H9 (cell line): ENCODE measurements at regions not wholly inside any gene's neighbourhood (a gene's known extent, or its start where the extent isn't known, plus 50 kb on each side); places are given as distances from the start of the nearest gene placed in this dataset.

ENCODE experiments used
- DNase-seq: peaks from one replicate; pipeline ENCODE4 v3.0.0-alpha.2; 2017
- H2AFZ ChIP-seq: one replicate; pipeline ENCODE4 v1.6.1; 2013; ENCODE audit warnings: mild to moderate bottlenecking, low read length, control low read depth, moderate library complexity
- H2AK5ac ChIP-seq: 2 replicates; pipeline ENCODE4 v1.6.1; 2013; ENCODE audit warnings: low read length, control low read depth, mixed read lengths; ENCODE audit not compliant: insufficient read length
- H2BK120ac ChIP-seq: one replicate; pipeline ENCODE4 v1.6.1; 2013; ENCODE audit warnings: low read depth, mild to moderate bottlenecking, low read length, control low read depth, inconsistent platforms; ENCODE audit not compliant: poor library complexity, severe bottlenecking
- H2BK12ac ChIP-seq: 2 replicates; pipeline ENCODE4 v1.6.1; 2013; ENCODE audit warnings: low read length, control low read depth, mixed read lengths, low read depth; ENCODE audit not compliant: insufficient read length
- H2BK15ac ChIP-seq: 2 replicates; pipeline ENCODE4 v1.6.1; 2013; ENCODE audit warnings: low read depth, low read length, control low read depth
- H2BK20ac ChIP-seq: one replicate; pipeline ENCODE4 v1.6.1; 2013; ENCODE audit warnings: low read depth, mild to moderate bottlenecking, low read length, control low read depth, inconsistent platforms; ENCODE audit not compliant: poor library complexity, severe bottlenecking
- H2BK5ac ChIP-seq: 2 replicates; pipeline ENCODE4 v1.6.1; 2013; ENCODE audit warnings: low read length, control low read depth, mixed read lengths; ENCODE audit not compliant: insufficient read length
- H3K14ac ChIP-seq: 2 replicates; pipeline ENCODE4 v1.6.1; 2013; ENCODE audit warnings: low read length, control low read depth; ENCODE audit not compliant: insufficient read depth
- H3K18ac ChIP-seq: 2 replicates; pipeline ENCODE4 v1.6.1; 2013; ENCODE audit warnings: low read depth, mild to moderate bottlenecking, mixed read lengths, low read length, control low read depth; ENCODE audit not compliant: insufficient read length
- H3K23ac ChIP-seq: 2 replicates; pipeline ENCODE4 v1.6.1; 2013; ENCODE audit warnings: low read length, control low read depth, mixed read lengths, low read depth; ENCODE audit not compliant: insufficient read length
- H3K23me2 ChIP-seq: 2 replicates; pipeline ENCODE4 v1.6.1; 2013; ENCODE audit warnings: low read depth, mild to moderate bottlenecking, mixed read lengths, low read length, control low read depth; ENCODE audit not compliant: insufficient read length, poor library complexity, severe bottlenecking
- H3K27ac ChIP-seq: 2 replicates; pipeline ENCODE4 v1.5.1; 2013; ENCODE audit warnings: low read length, control low read depth, mixed read lengths, low read depth; ENCODE audit not compliant: insufficient read length
- H3K27me3 ChIP-seq: 2 replicates; pipeline ENCODE4 v1.6.1; 2013; ENCODE audit warnings: low read length, control low read depth, inconsistent platforms; ENCODE audit not compliant: insufficient read depth
- H3K4ac ChIP-seq: 2 replicates; pipeline ENCODE4 v1.6.1; 2013; ENCODE audit warnings: low read depth, mild to moderate bottlenecking, control low read depth, inconsistent platforms, low read length, moderate library complexity
- H3K4me1 ChIP-seq: 2 replicates; pipeline ENCODE4 v1.6.1; 2013; ENCODE audit warnings: low read length, control low read depth, inconsistent platforms; ENCODE audit not compliant: insufficient read depth
- H3K4me2 ChIP-seq: 2 replicates; pipeline ENCODE4 v1.6.1; 2013; ENCODE audit warnings: low read length, control low read depth, mixed read lengths; ENCODE audit not compliant: insufficient read length, insufficient read depth
- H3K56ac ChIP-seq: 2 replicates; pipeline ENCODE4 v1.6.1; 2013; ENCODE audit warnings: low read depth, mild to moderate bottlenecking, mixed read lengths, low read length, control low read depth; ENCODE audit not compliant: insufficient read length
- H3K79me1 ChIP-seq: 2 replicates; pipeline ENCODE4 v1.6.1; 2013; ENCODE audit warnings: low read depth, mild to moderate bottlenecking, moderate library complexity, low read length, control low read depth, inconsistent platforms; ENCODE audit not compliant: insufficient read depth, poor library complexity, severe bottlenecking
- H3K79me2 ChIP-seq: 2 replicates; pipeline ENCODE4 v1.6.1; 2013; ENCODE audit warnings: low read length, control low read depth, inconsistent platforms; ENCODE audit not compliant: insufficient read depth
- H3K9ac ChIP-seq: 2 replicates; pipeline ENCODE4 v1.6.1; 2013; ENCODE audit warnings: low read length, control low read depth, mixed read lengths; ENCODE audit not compliant: insufficient read length; ENCODE audit errors: extremely low read depth
- H3K9me3 ChIP-seq: one replicate; pipeline ENCODE4 v1.6.1; 2013; ENCODE audit warnings: low read depth, low read length, inconsistent platforms; ENCODE audit not compliant: control insufficient read depth
- H3T11ph ChIP-seq: one replicate; pipeline ENCODE4 v1.6.1; 2013; ENCODE audit warnings: mild to moderate bottlenecking, low read length, control low read depth, inconsistent platforms
- H4K20me1 ChIP-seq: one replicate; pipeline ENCODE4 v1.6.1; 2013; ENCODE audit not compliant: control insufficient read depth, insufficient read length, insufficient read depth
- H4K5ac ChIP-seq: 2 replicates; pipeline ENCODE4 v1.6.1; 2013; ENCODE audit warnings: low read depth, mild to moderate bottlenecking, mixed read lengths, low read length, control low read depth; ENCODE audit not compliant: insufficient read length
- H4K8ac ChIP-seq: replicated peaks from 2 replicates; pipeline ENCODE4 v1.6.1; 2013; ENCODE audit warnings: low read length, control low read depth, mixed read lengths, low read depth; ENCODE audit not compliant: insufficient read length
- H4K91ac ChIP-seq: 2 replicates; pipeline ENCODE4 v1.6.1; 2013; ENCODE audit warnings: low read depth, mild to moderate bottlenecking, moderate library complexity, mixed read lengths, low read length, control low read depth; ENCODE audit not compliant: insufficient read length
- H3K27ac Mint-ChIP-seq, 3 experiments: 2 replicates in 2 of 3; 3 replicates in 1 of 3; pipeline ENCODE4 v1.8.0; 2020 to 2021; ENCODE audit warnings: mixed read lengths in 3 of 3, mild to moderate bottlenecking in 1 of 3, moderate library complexity in 1 of 3
- H3K27me3 Mint-ChIP-seq: 2 replicates; pipeline ENCODE4 v1.8.0; 2021; ENCODE audit warnings: low read depth, mild to moderate bottlenecking, moderate library complexity, mixed read lengths
- H3K36me3 Mint-ChIP-seq, 3 experiments: 2 replicates in 2 of 3; 3 replicates in 1 of 3; pipeline ENCODE4 v1.8.0; 2020 to 2021; ENCODE audit warnings: low read depth in 3 of 3, mixed read lengths in 3 of 3; ENCODE audit not compliant: insufficient read depth in 1 of 3
- H3K4me1 Mint-ChIP-seq, 2 experiments: 2 replicates each; pipeline ENCODE4 v1.8.0; 2020; ENCODE audit warnings: mixed read lengths in 2 of 2
- H3K4me3 Mint-ChIP-seq, 2 experiments: 2 replicates in 1 of 2; 3 replicates in 1 of 2; pipeline ENCODE4 v1.8.0; 2020 to 2021; ENCODE audit warnings: mild to moderate bottlenecking in 2 of 2, mixed read lengths in 2 of 2, moderate library complexity in 1 of 2
- H3K9me3 Mint-ChIP-seq, 2 experiments: 2 replicates in 1 of 2; 3 replicates in 1 of 2; pipeline ENCODE4 v1.8.0; 2020; ENCODE audit warnings: mild to moderate bottlenecking in 2 of 2, mixed read lengths in 2 of 2, moderate library complexity in 1 of 2
- WGBS: extraction: QIAGEN DNeasy Blood & Tissue Kit; methylation state at CpG from one replicate; pipeline ENCODE4 v1.1.7; 2013; ENCODE audit warnings: missing lambda C conversion rate, low lambda C conversion rate, mixed read lengths; ENCODE audit not compliant: insufficient read length; ENCODE audit errors: extremely low coverage; 5-methylcytosine and 5-hydroxymethylcytosine counted together
- TF ChIP-seq, protein P1 (sequence below): fragments of 200-600 bp; sonication (generic); conservative IDR thresholded peaks from 3 replicates; pipeline ENCODE4 v1.8.0; 2021; ENCODE audit warnings: antibody characterized with exemption, mild to moderate bottlenecking

GRCh38 chr3:26472345-26472744 is 150.2 kb upstream of the LRRC3B start:
- Histone ChIP-seq H3K79me2 (no peaks in the 10 kb centered on the region), H2BK15ac (no peak overlapping the region), H2AK5ac (no peak overlapping the region), H3K9me3 (no peaks in the 10 kb centered on the region), H4K8ac (no peak overlapping the region), H4K5ac (no peak overlapping the region), H3K23me2 (no peaks in the 10 kb centered on the region), H3K18ac (no peak overlapping the region), H3K4ac (no peak overlapping the region), H3K14ac (no peak overlapping the region), H3K23ac (no peak overlapping the region), H4K20me1 (no peaks in the 10 kb centered on the region), H3K4me1 (no peaks in the 10 kb centered on the region), H3K56ac (no peak overlapping the region), H3K79me1 (no peaks in the 10 kb centered on the region), H3K4me2 (no peak overlapping the region), H2BK12ac (no peak overlapping the region), H2BK20ac (no peak overlapping the region), H2BK120ac (no peak overlapping the region), H3T11ph (no peak overlapping the region), H3K9ac (no peak overlapping the region), H2BK5ac (no peak overlapping the region), H3K27ac (no peak overlapping the region), H3K27me3 (no peaks in the 10 kb centered on the region), H2AFZ (no peak overlapping the region), H4K91ac (no peak overlapping the region)
- no peaks in the 10 kb centered on the region; a peak in 1 of 4 replicates for H3K4me1 Mint-ChIP-seq
- DNase-seq = no peak
- peaks cover 2 to 5% of the 10 kb centered on the region in 2 experiments; a peak in 2 of 5 replicates for H3K9me3 Mint-ChIP-seq
- H3K27ac Mint-ChIP-seq = no peak overlapping the region
- TF ChIP-seq, protein P1, sequence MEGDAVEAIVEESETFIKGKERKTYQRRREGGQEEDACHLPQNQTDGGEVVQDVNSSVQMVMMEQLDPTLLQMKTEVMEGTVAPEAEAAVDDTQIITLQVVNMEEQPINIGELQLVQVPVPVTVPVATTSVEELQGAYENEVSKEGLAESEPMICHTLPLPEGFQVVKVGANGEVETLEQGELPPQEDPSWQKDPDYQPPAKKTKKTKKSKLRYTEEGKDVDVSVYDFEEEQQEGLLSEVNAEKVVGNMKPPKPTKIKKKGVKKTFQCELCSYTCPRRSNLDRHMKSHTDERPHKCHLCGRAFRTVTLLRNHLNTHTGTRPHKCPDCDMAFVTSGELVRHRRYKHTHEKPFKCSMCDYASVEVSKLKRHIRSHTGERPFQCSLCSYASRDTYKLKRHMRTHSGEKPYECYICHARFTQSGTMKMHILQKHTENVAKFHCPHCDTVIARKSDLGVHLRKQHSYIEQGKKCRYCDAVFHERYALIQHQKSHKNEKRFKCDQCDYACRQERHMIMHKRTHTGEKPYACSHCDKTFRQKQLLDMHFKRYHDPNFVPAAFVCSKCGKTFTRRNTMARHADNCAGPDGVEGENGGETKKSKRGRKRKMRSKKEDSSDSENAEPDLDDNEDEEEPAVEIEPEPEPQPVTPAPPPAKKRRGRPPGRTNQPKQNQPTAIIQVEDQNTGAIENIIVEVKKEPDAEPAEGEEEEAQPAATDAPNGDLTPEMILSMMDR = no peak
- H3K4me3 Mint-ChIP-seq = no peak overlapping the region
- H3K27me3 Mint-ChIP-seq = no peaks in the 10 kb centered on the region
- no peaks in the 10 kb centered on the region for H3K36me3 Mint-ChIP-seq
- whole genome bisulfite sequencing = no CpG with 5 or more reads among the region's 6 CpGs
